ENCODE measurements at regions not wholly inside any gene's neighbourhood (a gene's known extent, or its start where the extent isn't known, plus 50 kb on each side); places are given as distances from the start of the nearest gene placed in this dataset.

DNA sequence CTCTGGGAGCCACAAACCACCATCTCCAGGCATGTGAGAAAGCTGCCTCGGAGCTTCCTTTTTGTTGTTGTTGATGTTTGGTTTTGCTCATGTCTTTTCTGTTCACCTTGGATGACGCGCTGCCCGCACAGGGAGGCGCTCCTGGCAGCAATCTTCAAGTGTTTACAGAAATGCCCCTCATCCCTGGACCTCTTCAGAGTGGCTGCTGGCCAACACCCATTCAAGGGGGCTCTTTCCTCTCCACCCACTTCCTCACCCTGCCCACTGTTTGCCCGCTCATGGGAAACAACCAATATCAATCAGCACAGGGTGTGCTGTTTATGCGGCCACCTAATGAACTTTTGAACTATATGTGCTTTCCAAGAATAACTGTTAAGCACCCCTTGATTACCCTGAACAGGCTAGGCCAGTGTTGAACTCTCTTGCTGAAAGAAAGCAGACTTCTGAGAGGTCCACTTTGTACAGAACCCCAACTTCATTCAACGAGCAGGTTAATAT, 355.1 kb upstream of the CLNK start:
- Histone ChIP-seq H3K27ac (ENCODE audit: extremely low read depth, low read depth, low read length) (no peak overlapping the region), H3K36me3 (ENCODE audit: control insufficient read depth in 2 of 2, insufficient read depth in 1 of 2, low read length in 2 of 2) (no peaks in the 10 kb centered on the region), H3K4me1 (ENCODE audit: control insufficient read depth, insufficient read depth, low read length) (no peaks in the 10 kb centered on the region), H3K4me3 (ENCODE audit: low read depth, low read length) (no peak overlapping the region), H3K9me3 (ENCODE audit: control insufficient read depth, insufficient read depth, low read depth, low read length) (no peaks in the 10 kb centered on the region)
- ChIA-PET POLR2A (no interaction called here), CTCF (interaction anchor here (0.8 kb wide), 1 partner anchor 458 kb away, joined by 4 read pairs; no protein-coding TSS in a partner anchor)
- no peak for TF ChIP-seq GLIS2 (tag by site-specific recombination; IDR thresholded peaks at IDR 0.05)
- TF ChIP-seq ZNF791 (tag by site-specific recombination; IDR thresholded peaks at IDR 0.05) = no peak
- TF ChIP-seq ZNF530 (tag by site-specific recombination; IDR thresholded peaks at IDR 0.05; ENCODE audit: low read depth) = no peak
- TF ChIP-seq ZNF274 (IDR thresholded peaks at IDR 0.05; ENCODE audit: low read length) = no peak
- no peak for TF ChIP-seq ZNF274 (tag by site-specific recombination; IDR thresholded peaks at IDR 0.05; ENCODE audit: borderline replicate concordance)
- TF ChIP-seq ZNF114 (tag by site-specific recombination; IDR thresholded peaks at IDR 0.05) = no peak
- TF ChIP-seq, protein P1, sequence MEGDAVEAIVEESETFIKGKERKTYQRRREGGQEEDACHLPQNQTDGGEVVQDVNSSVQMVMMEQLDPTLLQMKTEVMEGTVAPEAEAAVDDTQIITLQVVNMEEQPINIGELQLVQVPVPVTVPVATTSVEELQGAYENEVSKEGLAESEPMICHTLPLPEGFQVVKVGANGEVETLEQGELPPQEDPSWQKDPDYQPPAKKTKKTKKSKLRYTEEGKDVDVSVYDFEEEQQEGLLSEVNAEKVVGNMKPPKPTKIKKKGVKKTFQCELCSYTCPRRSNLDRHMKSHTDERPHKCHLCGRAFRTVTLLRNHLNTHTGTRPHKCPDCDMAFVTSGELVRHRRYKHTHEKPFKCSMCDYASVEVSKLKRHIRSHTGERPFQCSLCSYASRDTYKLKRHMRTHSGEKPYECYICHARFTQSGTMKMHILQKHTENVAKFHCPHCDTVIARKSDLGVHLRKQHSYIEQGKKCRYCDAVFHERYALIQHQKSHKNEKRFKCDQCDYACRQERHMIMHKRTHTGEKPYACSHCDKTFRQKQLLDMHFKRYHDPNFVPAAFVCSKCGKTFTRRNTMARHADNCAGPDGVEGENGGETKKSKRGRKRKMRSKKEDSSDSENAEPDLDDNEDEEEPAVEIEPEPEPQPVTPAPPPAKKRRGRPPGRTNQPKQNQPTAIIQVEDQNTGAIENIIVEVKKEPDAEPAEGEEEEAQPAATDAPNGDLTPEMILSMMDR (tag by site-specific recombination; IDR thresholded peaks at IDR 0.05) = no peak
- TF ChIP-seq ZNF843 (tag by site-specific recombination; IDR thresholded peaks at IDR 0.05) = no peak
- no peak for TF ChIP-seq ZNF366 (tag by site-specific recombination; conservative IDR thresholded peaks at IDR 0.05)
- no peak for TF ChIP-seq ZNF211 (tag by site-specific recombination; IDR thresholded peaks at IDR 0.05; ENCODE audit: low read depth)
- TF ChIP-seq SALL2 (tag by site-specific recombination; IDR thresholded peaks at IDR 0.05; ENCODE audit: borderline replicate concordance) = no peak
- no peak for TF ChIP-seq ZNF266 (tag by site-specific recombination; IDR thresholded peaks at IDR 0.05; ENCODE audit: low read depth)
- no peak for TF ChIP-seq OVOL3 (tag by site-specific recombination; IDR thresholded peaks at IDR 0.05)
- TF ChIP-seq YY2 (tag by site-specific recombination; IDR thresholded peaks at IDR 0.05) = no peak

DNA sequence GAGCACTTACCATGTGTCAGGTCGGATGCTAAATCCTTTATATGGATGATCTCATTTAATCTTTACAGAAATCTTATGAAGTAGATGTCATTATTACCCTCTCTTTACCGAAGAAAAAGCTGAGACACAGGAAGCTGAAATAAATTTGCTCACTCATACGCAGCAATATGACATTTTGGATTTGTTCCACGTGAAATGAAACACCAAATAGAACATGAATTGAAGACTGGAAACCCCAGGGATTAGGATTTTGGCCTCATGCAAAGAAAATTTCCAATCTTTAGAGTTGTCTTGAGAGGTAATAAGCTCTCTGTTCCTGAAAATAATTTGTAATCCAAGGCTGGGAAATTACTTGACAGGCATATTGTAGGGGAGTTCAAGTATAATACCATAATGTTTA, 354.4 kb upstream of the CLNK start:
- ChIA-PET POLR2A (no interaction called here), CTCF (interaction anchor here (0.8 kb wide), 1 partner anchor 458 kb away, joined by 4 read pairs; no protein-coding TSS in a partner anchor)

More for the DNA sequence above, 354.4 kb upstream of the CLNK start:
- no peak overlapping the region for H3K27ac ChIP-seq (ENCODE audit: extremely low read depth, low read depth, low read length)
- H3K4me1 ChIP-seq (ENCODE audit: control insufficient read depth, insufficient read depth, low read length) = no peaks in the 10 kb centered on the region
- H3K9me3 ChIP-seq (ENCODE audit: control insufficient read depth, insufficient read depth, low read depth, low read length) = no peaks in the 10 kb centered on the region
- H3K36me3 ChIP-seq (ENCODE audit: control insufficient read depth in 2 of 2, insufficient read depth in 1 of 2, low read length in 2 of 2) = no peaks in the 10 kb centered on the region
- no peak for TF ChIP-seq ZNF175 (tag by site-specific recombination; IDR thresholded peaks at IDR 0.05)
- TF ChIP-seq ZFP3 (tag by site-specific recombination; IDR thresholded peaks at IDR 0.05; ENCODE audit: low read depth) = no peak
- TF ChIP-seq ZNF221 (tag by site-specific recombination; IDR thresholded peaks at IDR 0.05; ENCODE audit: borderline replicate concordance) = no peak
- TF ChIP-seq BCL11A (tag by site-specific recombination; IDR thresholded peaks at IDR 0.05; ENCODE audit: low read depth) = no peak
- TF ChIP-seq ZNF274 (IDR thresholded peaks at IDR 0.05; ENCODE audit: low read length) = no peak
- no peak for TF ChIP-seq ZNF274 (tag by site-specific recombination; IDR thresholded peaks at IDR 0.05; ENCODE audit: borderline replicate concordance)
- TF ChIP-seq ZNF140 (tag by site-specific recombination; IDR thresholded peaks at IDR 0.05) = no peak
- no peak for TF ChIP-seq MEIS1 (CRISPR knock-in tag; IDR thresholded peaks at IDR 0.05; ENCODE audit: borderline replicate concordance)
- TF ChIP-seq ZNF785 (tag by site-specific recombination; IDR thresholded peaks at IDR 0.05) = no peak
- no peak for TF ChIP-seq ZNF416 (tag by site-specific recombination; IDR thresholded peaks at IDR 0.05)
- no peak for TF ChIP-seq ZNF692 (tag by site-specific recombination; IDR thresholded peaks at IDR 0.05)
- no peak for TF ChIP-seq ZNF354C (tag by site-specific recombination; IDR thresholded peaks at IDR 0.05; ENCODE audit: borderline replicate concordance, low read depth)
- no peak for TF ChIP-seq ZNF777 (tag by site-specific recombination; IDR thresholded peaks at IDR 0.05; ENCODE audit: borderline replicate concordance)
- TF ChIP-seq ZNF366 (tag by site-specific recombination; conservative IDR thresholded peaks at IDR 0.05) = no peak
- TF ChIP-seq ZNF169 (tag by site-specific recombination; IDR thresholded peaks at IDR 0.05) = no peak
- H3K4me3 ChIP-seq (ENCODE audit: low read depth, low read length) = no peak overlapping the region
